Stimulated activated CD4-positive, alpha-beta T cell treated with anti-CD3 and anti-CD28 coated beads, TNF-alpha, amount 100 ng/mL, for 1 hour (primary cell): ENCODE measurements at regions not wholly inside any gene's neighbourhood (a gene's known extent, or its start where the extent isn't known, plus 50 kb on each side); places are given as distances from the start of the nearest gene placed in this dataset.

Source experiments
- DNase-seq, 3 donors: peaks; one replicate each; pipeline ENCODE4 v3.0.0-alpha.2; 2020; ENCODE audit warnings: low read depth in 3 of 3, low spot score in 1 of 3

GRCh38 chr10:128280271-128280670, 154.0 kb upstream of the MKI67 start:
- no peak for DNase-seq

GRCh38 chr10:128281343-128281742, 155.1 kb upstream of the MKI67 start:
- no peak for DNase-seq

- DNase-seq: no peak
These were observed 155.6 kb upstream of the MKI67 start for GRCh38 chr10:128281861-128282260.

GRCh38 chr10:128286141-128286761, 160.0 kb upstream of the MKI67 start:
- no peak for DNase-seq

- no peak for DNase-seq
These were observed 160.7 kb upstream of the MKI67 start for GRCh38 chr10:128286762-128287500.

GRCh38 chr10:128287921-128288320, 161.7 kb upstream of the MKI67 start:
- DNase-seq: no peak

- no peak for DNase-seq
These were observed 163.4 kb upstream of the MKI67 start for GRCh38 chr10:128289621-128290020.

GRCh38 chr10:128295003-128295402, 168.8 kb upstream of the MKI67 start:
- no peak for DNase-seq

GRCh38 chr10:128296253-128297007, 170.2 kb upstream of the MKI67 start:
- no peak for DNase-seq

- DNase-seq: no peak
These were observed 171.6 kb upstream of the MKI67 start for GRCh38 chr10:128297709-128298378.

GRCh38 chr10:128298587-128298986, 172.4 kb upstream of the MKI67 start:
- no peak for DNase-seq

- DNase-seq: no peak
These were observed 174.1 kb upstream of the MKI67 start for GRCh38 chr10:128300290-128300824.

GRCh38 chr10:128301051-128301450, 174.8 kb upstream of the MKI67 start:
- no peak for DNase-seq

- DNase-seq: no peak
These were observed 176.6 kb upstream of the MKI67 start for GRCh38 chr10:128302808-128303207.

- DNase-seq: no peak
These were observed 178.0 kb upstream of the MKI67 start for GRCh38 chr10:128304271-128304670.

GRCh38 chr10:128305601-128306345, 179.6 kb upstream of the MKI67 start:
- no peak for DNase-seq

GRCh38 chr10:128306535-128306934, 180.3 kb upstream of the MKI67 start:
- no peak for DNase-seq

GRCh38 chr10:128306966-128307365, 180.7 kb upstream of the MKI67 start:
- no peak for DNase-seq

GRCh38 chr10:128307820-128308219, 181.6 kb upstream of the MKI67 start:
- DNase-seq: no peak

GRCh38 chr10:128310971-128311658, 184.9 kb upstream of the MKI67 start:
- no peak for DNase-seq
